ENCODE measurements at regions not wholly inside any gene's neighbourhood (a gene's known extent, or its start where the extent isn't known, plus 50 kb on each side); places are given as distances from the start of the nearest gene placed in this dataset.

- TF ChIP-seq CTCF (IDR thresholded peaks at IDR 0.05) = no peak
- no peak overlapping the region for H3K27ac Mint-ChIP-seq
- H3K27me3 Mint-ChIP-seq (ENCODE audit: low read depth, poor library complexity) = no peaks in the 10 kb centered on the region
- no peaks in the 10 kb centered on the region for H3K36me3 Mint-ChIP-seq (ENCODE audit: low read depth)
- DNase-seq = no peak
- no peaks in the 10 kb centered on the region for H3K9me3 Mint-ChIP-seq
- H3K4me1 Mint-ChIP-seq = peaks cover 44% of the 10 kb centered on the region
- H3K4me3 Mint-ChIP-seq = no peak overlapping the region
Measured at GRCh38 chr12:66947119-66947518, 268.2 kb upstream of the GRIP1 start.

GRCh38 chr12:66952668-66953067 lies 273.8 kb upstream of the GRIP1 start:
- Mint-ChIP-seq H3K27ac (no peak overlapping the region), H3K4me1 (peaks cover 19% of the 10 kb centered on the region), H3K9me3 (no peaks in the 10 kb centered on the region), H3K27me3 (ENCODE audit: low read depth, poor library complexity) (peaks cover 8% of the 10 kb centered on the region), H3K4me3 (no peak overlapping the region), H3K36me3 (ENCODE audit: low read depth) (no peaks in the 10 kb centered on the region)
- TF ChIP-seq CTCF (IDR thresholded peaks at IDR 0.05) = no peak
- DNase-seq = no peak

- no peak for DNase-seq
- H3K4me1 Mint-ChIP-seq = peaks cover 26% of the 10 kb centered on the region
- H3K27me3 Mint-ChIP-seq (ENCODE audit: low read depth, poor library complexity) = peaks cover 8% of the 10 kb centered on the region
- TF ChIP-seq CTCF (IDR thresholded peaks at IDR 0.05) = no peak
- no peak overlapping the region for H3K27ac Mint-ChIP-seq
- H3K4me3 Mint-ChIP-seq = no peak overlapping the region
- H3K9me3 Mint-ChIP-seq = no peaks in the 10 kb centered on the region
- peaks cover 4% of the 10 kb centered on the region for H3K36me3 Mint-ChIP-seq (ENCODE audit: low read depth)
Measured at GRCh38 chr12:66956300-66956699, 277.4 kb upstream of the GRIP1 start.

- Mint-ChIP-seq H3K36me3 (ENCODE audit: low read depth) (peaks cover 4% of the 10 kb centered on the region), H3K27me3 (ENCODE audit: low read depth, poor library complexity) (no peaks in the 10 kb centered on the region), H3K27ac (no peak overlapping the region), H3K4me3 (no peak overlapping the region), H3K4me1 (peaks cover 11% of the 10 kb centered on the region), H3K9me3 (no peaks in the 10 kb centered on the region)
- no peak for TF ChIP-seq CTCF (IDR thresholded peaks at IDR 0.05)
- DNase-seq = no peak
Measured at GRCh38 chr12:66959276-66959675, 280.4 kb upstream of the GRIP1 start.

GRCh38 chr12:66960006-66960405 lies 281.1 kb upstream of the GRIP1 start:
- Mint-ChIP-seq H3K9me3 (no peaks in the 10 kb centered on the region), H3K36me3 (ENCODE audit: low read depth) (peaks cover 4% of the 10 kb centered on the region), H3K4me3 (no peak overlapping the region), H3K27ac (no peak overlapping the region), H3K4me1 (peaks cover 11% of the 10 kb centered on the region), H3K27me3 (ENCODE audit: low read depth, poor library complexity) (no peaks in the 10 kb centered on the region)
- TF ChIP-seq CTCF (IDR thresholded peaks at IDR 0.05) = no peak
- DNase-seq = no peak
